ENCODE measurements at regions not wholly inside any gene's neighbourhood (a gene's known extent, or its start where the extent isn't known, plus 50 kb on each side); places are given as distances from the start of the nearest gene placed in this dataset.

DNA sequence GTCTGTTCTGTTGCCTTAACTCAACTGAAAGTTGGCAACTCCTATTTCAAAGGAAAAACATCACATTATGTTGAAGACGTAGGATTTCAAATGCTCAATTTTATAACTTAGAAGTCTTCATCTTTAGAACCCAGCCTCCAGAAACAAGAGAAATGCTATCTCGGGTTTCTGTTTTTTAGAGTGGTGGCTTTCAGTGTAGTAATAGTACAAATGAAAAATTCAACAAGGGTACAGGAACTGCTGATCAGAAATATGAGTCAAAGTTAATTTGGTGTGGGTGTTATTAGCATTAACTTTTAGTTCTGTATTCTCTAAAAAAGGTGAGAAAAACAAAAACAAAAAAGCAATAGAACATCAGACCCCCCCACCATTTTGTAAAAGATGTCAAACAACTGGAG lies 56.6 kb upstream of the FLT1 start:
- H3K27ac Mint-ChIP-seq = no peak overlapping the region
- DNase-seq = no peak
- no peak overlapping the region for H3K4me3 Mint-ChIP-seq
- ATAC-seq (ENCODE audit: low read depth in 2 of 2) = no peak
- H3K9me3 Mint-ChIP-seq = peaks cover 0 to 1% (median 0%) of the 10 kb centered on the region in 7 donors
- no peak overlapping the region for H3K27ac ChIP-seq (ENCODE audit: insufficient read depth, low read length, poor library complexity, severe bottlenecking)
- H3K27me3 ChIP-seq (ENCODE audit: control insufficient read depth, insufficient read depth, low read length) = no peaks in the 10 kb centered on the region
- H3K9me3 ChIP-seq (ENCODE audit: control insufficient read depth in 2 of 2, low read length in 2 of 2) = no peaks in the 10 kb centered on the region
- no peaks in the 10 kb centered on the region for H3K36me3 Mint-ChIP-seq
- H3K4me1 ChIP-seq (ENCODE audit: control insufficient read depth, insufficient read depth, low read length, poor library complexity, severe bottlenecking) = no peaks in the 10 kb centered on the region
- H3K4me3 ChIP-seq (ENCODE audit: low read depth, low read length) = no peak overlapping the region
- H3K36me3 ChIP-seq (ENCODE audit: control insufficient read depth, insufficient read depth, low read length) = no peaks in the 10 kb centered on the region
- peaks cover 5% of the 10 kb centered on the region for H3K27me3 Mint-ChIP-seq
- H3K4me1 Mint-ChIP-seq = no peaks in the 10 kb centered on the region

DNA sequence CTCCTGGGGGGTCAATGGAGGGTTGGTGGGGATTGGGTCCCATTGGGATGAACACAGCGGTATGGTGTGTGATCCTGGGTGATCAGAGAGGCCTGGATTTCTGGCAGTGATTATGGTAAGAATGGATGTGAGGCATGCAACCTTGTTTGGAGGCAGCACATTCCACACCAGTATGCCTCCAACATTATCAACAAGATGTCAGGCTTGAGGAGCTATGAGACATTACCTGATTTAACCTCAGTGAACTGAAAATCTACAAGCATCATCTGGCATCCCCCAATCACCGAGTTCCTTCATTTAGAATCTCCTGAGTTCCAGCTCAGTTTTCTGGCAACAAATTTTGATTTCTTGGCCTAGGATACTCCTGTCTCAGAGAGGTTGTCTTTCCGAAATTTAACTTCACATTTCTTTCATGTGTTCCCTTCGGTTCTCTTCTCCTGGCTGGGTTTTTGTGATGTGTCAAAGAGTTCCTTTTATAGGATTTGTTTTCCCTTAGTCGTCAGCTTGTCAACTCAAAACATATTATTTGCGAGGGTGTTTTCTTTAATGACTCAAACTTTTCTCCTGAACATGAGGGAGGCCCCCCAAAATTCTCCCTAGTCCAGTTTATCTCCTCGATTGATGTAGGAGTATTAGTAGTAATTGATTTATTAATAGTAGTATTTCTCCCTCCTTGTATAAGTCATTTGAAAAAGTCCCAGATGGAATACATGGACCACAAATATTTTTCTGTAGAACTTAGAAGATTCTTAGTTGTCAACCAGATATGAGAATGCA lies 56.0 kb upstream of the FLT1 start:
- Mint-ChIP-seq H3K27me3 (peaks cover 5% of the 10 kb centered on the region), H3K27ac (no peak overlapping the region), H3K4me1 (no peaks in the 10 kb centered on the region), H3K9me3 (peaks cover 0 to 1% (median 0%) of the 10 kb centered on the region in 7 donors), H3K36me3 (no peaks in the 10 kb centered on the region), H3K4me3 (no peak overlapping the region)
- no peak overlapping the region for H3K27ac ChIP-seq (ENCODE audit: insufficient read depth, low read length, poor library complexity, severe bottlenecking)
- no peak overlapping the region for H3K4me3 ChIP-seq (ENCODE audit: low read depth, low read length)
- no peaks in the 10 kb centered on the region for H3K36me3 ChIP-seq (ENCODE audit: control insufficient read depth, insufficient read depth, low read length)
- no peaks in the 10 kb centered on the region for H3K27me3 ChIP-seq (ENCODE audit: control insufficient read depth, insufficient read depth, low read length)
- no peaks in the 10 kb centered on the region for H3K4me1 ChIP-seq (ENCODE audit: control insufficient read depth, insufficient read depth, low read length, poor library complexity, severe bottlenecking)
- ATAC-seq (ENCODE audit: low read depth in 2 of 2) (no peak), DNase-seq (no peak)
- H3K9me3 ChIP-seq (ENCODE audit: control insufficient read depth in 2 of 2, low read length in 2 of 2) = no peaks in the 10 kb centered on the region

DNA sequence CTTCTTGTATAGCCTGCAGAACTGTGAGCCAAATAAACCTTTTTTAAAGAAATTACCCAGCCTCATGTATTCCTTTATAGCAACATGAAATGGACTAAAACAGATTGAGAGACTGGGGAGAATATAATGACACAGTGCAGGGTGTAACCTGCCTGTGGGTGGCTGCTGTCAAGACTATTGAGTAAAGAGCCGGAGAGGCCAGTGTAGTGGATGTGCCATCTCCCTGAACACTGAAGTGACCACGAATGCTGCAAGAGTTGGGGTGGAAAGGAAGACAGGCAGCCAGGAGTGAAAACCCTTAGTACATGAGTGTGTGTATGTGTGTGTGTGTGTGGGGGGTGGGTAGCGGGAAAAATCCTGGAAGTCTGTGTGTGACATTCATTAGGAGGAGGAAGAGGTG lies 55.2 kb upstream of the FLT1 start:
- ATAC-seq (ENCODE audit: low read depth in 2 of 2) (no peak), DNase-seq (no peak)
- no peaks in the 10 kb centered on the region for H3K4me1 ChIP-seq (ENCODE audit: control insufficient read depth, insufficient read depth, low read length, poor library complexity, severe bottlenecking)
- H3K27ac Mint-ChIP-seq = no peak overlapping the region
- no peaks in the 10 kb centered on the region for H3K27me3 ChIP-seq (ENCODE audit: control insufficient read depth, insufficient read depth, low read length)
- no peak overlapping the region for H3K4me3 Mint-ChIP-seq
- H3K27me3 Mint-ChIP-seq = peaks cover 5% of the 10 kb centered on the region
- H3K36me3 Mint-ChIP-seq = no peaks in the 10 kb centered on the region
- H3K9me3 ChIP-seq (ENCODE audit: control insufficient read depth in 2 of 2, low read length in 2 of 2) = peaks cover 0 to 2% of the 10 kb centered on the region in 2 experiments
- no peaks in the 10 kb centered on the region for H3K36me3 ChIP-seq (ENCODE audit: control insufficient read depth, insufficient read depth, low read length)
- no peak overlapping the region for H3K4me3 ChIP-seq (ENCODE audit: low read depth, low read length)
- H3K9me3 Mint-ChIP-seq = peaks cover 0 to 1% (median 0%) of the 10 kb centered on the region in 7 donors
- no peak overlapping the region for H3K27ac ChIP-seq (ENCODE audit: insufficient read depth, low read length, poor library complexity, severe bottlenecking)
- no peaks in the 10 kb centered on the region for H3K4me1 Mint-ChIP-seq

DNA sequence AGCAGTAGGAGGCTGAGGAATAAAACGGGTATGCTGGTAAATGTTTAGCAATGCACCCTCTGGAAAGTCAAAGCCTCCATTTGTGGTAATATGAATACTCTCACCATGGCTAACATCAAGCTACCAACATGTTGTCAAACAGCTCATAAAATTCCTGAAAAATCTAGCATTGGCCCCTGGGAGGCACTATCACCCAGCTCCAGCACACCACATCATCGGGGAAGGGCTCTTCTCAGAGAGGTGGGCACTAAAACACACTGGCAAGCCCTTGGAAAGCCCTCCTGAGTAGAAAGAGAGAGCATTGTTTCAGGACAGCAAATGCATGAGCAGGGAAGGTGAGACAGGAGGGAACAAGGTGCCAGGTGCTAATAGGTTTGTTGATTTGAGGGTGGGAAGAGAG lies 53.9 kb upstream of the FLT1 start:
- Histone ChIP-seq H3K9me3 (ENCODE audit: control insufficient read depth in 2 of 2, low read length in 2 of 2) (peaks cover 0 to 2% of the 10 kb centered on the region in 2 experiments), H3K36me3 (ENCODE audit: control insufficient read depth, insufficient read depth, low read length) (no peaks in the 10 kb centered on the region), H3K4me3 (ENCODE audit: low read depth, low read length) (no peak overlapping the region), H3K27me3 (ENCODE audit: control insufficient read depth, insufficient read depth, low read length) (no peaks in the 10 kb centered on the region), H3K27ac (ENCODE audit: insufficient read depth, low read length, poor library complexity, severe bottlenecking) (no peak overlapping the region), H3K4me1 (ENCODE audit: control insufficient read depth, insufficient read depth, low read length, poor library complexity, severe bottlenecking) (no peaks in the 10 kb centered on the region)
- Mint-ChIP-seq H3K9me3 (peaks cover 0 to 9% (median 0%) of the 10 kb centered on the region in 7 donors), H3K4me3 (no peak overlapping the region), H3K36me3 (no peaks in the 10 kb centered on the region), H3K27me3 (peaks cover 5% of the 10 kb centered on the region), H3K4me1 (no peaks in the 10 kb centered on the region), H3K27ac (no peak overlapping the region)
- no peak for DNase-seq
- ATAC-seq (ENCODE audit: low read depth in 2 of 2) = no peak

DNA sequence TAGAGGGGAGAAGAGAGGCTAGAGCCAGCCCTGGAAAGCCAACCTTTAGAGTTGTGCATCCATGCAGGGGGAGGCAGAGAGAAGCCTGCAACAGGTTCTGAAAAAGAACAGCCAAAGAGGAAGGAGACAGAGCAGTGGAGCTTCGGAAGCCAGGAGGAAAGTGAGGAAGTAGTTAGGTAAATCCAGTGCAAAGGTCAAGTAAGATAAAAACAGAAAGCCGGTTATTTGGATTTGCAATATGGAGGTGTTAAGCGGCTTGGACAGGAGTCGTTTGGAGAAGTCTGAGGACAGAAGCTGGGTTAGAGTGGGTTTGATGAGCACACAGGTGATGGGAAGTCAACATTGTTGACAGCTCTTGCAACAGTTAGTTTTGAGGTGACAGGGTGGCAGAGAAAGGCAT lies 53.5 kb upstream of the FLT1 start:
- Mint-ChIP-seq H3K27me3 (peaks cover 5% of the 10 kb centered on the region), H3K4me1 (no peaks in the 10 kb centered on the region), H3K9me3 (peaks cover 0 to 13% (median 0%) of the 10 kb centered on the region in 7 donors), H3K36me3 (no peaks in the 10 kb centered on the region), H3K27ac (no peak overlapping the region), H3K4me3 (no peak overlapping the region)
- no peaks in the 10 kb centered on the region for H3K4me1 ChIP-seq (ENCODE audit: control insufficient read depth, insufficient read depth, low read length, poor library complexity, severe bottlenecking)
- no peak for ATAC-seq (ENCODE audit: low read depth in 2 of 2)
- no peak for DNase-seq
- H3K36me3 ChIP-seq (ENCODE audit: control insufficient read depth, insufficient read depth, low read length) = no peaks in the 10 kb centered on the region
- H3K27ac ChIP-seq (ENCODE audit: insufficient read depth, low read length, poor library complexity, severe bottlenecking) = no peak overlapping the region
- no peaks in the 10 kb centered on the region for H3K27me3 ChIP-seq (ENCODE audit: control insufficient read depth, insufficient read depth, low read length)
- no peak overlapping the region for H3K4me3 ChIP-seq (ENCODE audit: low read depth, low read length)
- H3K9me3 ChIP-seq (ENCODE audit: control insufficient read depth in 2 of 2, low read length in 2 of 2) = peaks cover 0 to 2% of the 10 kb centered on the region in 2 experiments

DNA sequence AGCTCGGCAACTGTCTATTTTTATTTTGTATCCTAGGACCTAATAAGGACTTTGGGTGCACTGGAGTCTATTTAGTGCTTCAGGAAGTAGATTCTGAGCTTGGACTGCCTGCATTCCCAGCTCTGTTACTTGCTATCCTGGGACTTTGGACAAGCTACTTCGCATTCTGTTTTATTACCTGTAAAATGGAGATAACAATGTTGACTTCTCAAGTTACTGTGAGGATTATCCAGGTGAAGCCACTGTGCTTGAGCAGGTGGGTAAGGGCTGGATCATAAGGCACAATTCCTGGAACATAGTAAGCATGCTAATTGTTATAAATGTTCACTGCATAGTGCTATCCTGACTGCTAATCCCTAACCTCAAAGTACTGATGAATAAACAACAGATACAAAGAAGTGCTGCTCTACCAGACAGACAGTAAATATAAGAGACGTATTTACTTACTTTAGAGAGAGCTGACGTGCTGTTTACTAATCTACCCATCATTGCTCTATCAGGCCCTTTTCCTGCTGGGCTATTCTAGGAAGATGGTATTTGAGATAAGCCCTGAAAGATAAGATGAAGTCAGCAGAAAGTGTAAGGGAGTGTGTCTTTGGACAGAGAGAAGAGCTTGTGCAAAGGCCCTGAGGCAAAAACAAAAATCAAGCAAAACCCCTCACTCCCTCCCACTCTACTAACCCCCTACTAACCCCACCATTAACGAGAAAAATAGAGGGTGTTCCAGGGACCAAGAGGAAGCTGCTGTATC lies 50.8 kb upstream of the FLT1 start:
- Mint-ChIP-seq H3K27ac (no peak overlapping the region), H3K36me3 (no peaks in the 10 kb centered on the region)
- ATAC-seq (ENCODE audit: low read depth in 2 of 2) = no peak

More for the DNA sequence above, 50.8 kb upstream of the FLT1 start:
- Histone ChIP-seq H3K4me1 (ENCODE audit: control insufficient read depth, insufficient read depth, low read length, poor library complexity, severe bottlenecking) (no peaks in the 10 kb centered on the region), H3K27me3 (ENCODE audit: control insufficient read depth, insufficient read depth, low read length) (no peaks in the 10 kb centered on the region), H3K9me3 (ENCODE audit: control insufficient read depth in 2 of 2, low read length in 2 of 2) (peaks cover 0 to 2% of the 10 kb centered on the region in 2 experiments), H3K4me3 (ENCODE audit: low read depth, low read length) (no peak overlapping the region), H3K27ac (ENCODE audit: insufficient read depth, low read length, poor library complexity, severe bottlenecking) (no peak overlapping the region), H3K36me3 (ENCODE audit: control insufficient read depth, insufficient read depth, low read length) (no peaks in the 10 kb centered on the region)
- H3K4me1 Mint-ChIP-seq = no peaks in the 10 kb centered on the region
- no peak for DNase-seq
- H3K27me3 Mint-ChIP-seq = peaks cover 11% of the 10 kb centered on the region
- H3K4me3 Mint-ChIP-seq = no peak overlapping the region
- H3K9me3 Mint-ChIP-seq = peaks cover 0 to 14% (median 2%) of the 10 kb centered on the region in 7 donors

Measured in CD4-positive, CD25-positive, alpha-beta regulatory T cell (primary cell).